ENCODE measurements at regions not wholly inside any gene's neighbourhood (a gene's known extent, or its start where the extent isn't known, plus 50 kb on each side); places are given as distances from the start of the nearest gene placed in this dataset.

GRCh38 chr2:234189786-234190300 is 139.3 kb downstream of the SPP2 start:
- no peak for ATAC-seq

GRCh38 chr2:234189230-234189629 is 138.7 kb downstream of the SPP2 start:
- Histone ChIP-seq H3K9me3 (no peaks in the 10 kb centered on the region), H3K27ac (no peak overlapping the region), H3K4me3 (no peak overlapping the region), H3K4me1 (peaks cover 0 to 10% (median 7%) of the 10 kb centered on the region in 3 donors), H3K36me3 (no peaks in the 10 kb centered on the region), H3K27me3 (no peaks in the 10 kb centered on the region)
- ATAC-seq (no peak), DNase-seq (no peak), FAIRE-seq (no peak)
- TF ChIP-seq CTCF (IDR thresholded peaks at IDR 0.05): no peak
- intact Hi-C loops (cut with DNase I): no loop called here
- 93 to 95% methylated on average over 5 of the region's 5 CpGs for WGBS, 2 donors

More at GRCh38 chr2:234189786-234190300, 139.3 kb downstream of the SPP2 start:
- Histone ChIP-seq H3K4me3 (no peak overlapping the region), H3K4me1 (peaks cover 0 to 10% (median 7%) of the 10 kb centered on the region in 3 donors), H3K36me3 (no peaks in the 10 kb centered on the region), H3K27me3 (no peaks in the 10 kb centered on the region), H3K9me3 (no peaks in the 10 kb centered on the region), H3K27ac (no peak overlapping the region)
- no peak for DNase-seq
- intact Hi-C loops (cut with DNase I): no loop called here
- 71 to 85% methylated on average over 6 of the region's 6 CpGs for WGBS, 2 donors
- FAIRE-seq: no peak
- no peak for TF ChIP-seq CTCF (IDR thresholded peaks at IDR 0.05)

GRCh38 chr2:234187646-234188174 is 137.2 kb downstream of the SPP2 start:
- peak overlapping the region in 1 of 4 donors; percentile 60 for H3K27ac ChIP-seq

GRCh38 chr2:234181121-234181520 is 130.6 kb downstream of the SPP2 start:
- no peak for FAIRE-seq
- H3K27me3 ChIP-seq: no peaks in the 10 kb centered on the region
- 55 to 68% methylated on average over 1 of the region's 1 CpG for WGBS, 2 donors

More at GRCh38 chr2:234187646-234188174, 137.2 kb downstream of the SPP2 start:
- DNase-seq: peak in 1 of 6 donors; percentile 33
- Histone ChIP-seq H3K4me1 (peaks cover 0 to 10% (median 7%) of the 10 kb centered on the region in 3 donors), H3K4me3 (no peak overlapping the region), H3K27me3 (no peaks in the 10 kb centered on the region), H3K36me3 (no peaks in the 10 kb centered on the region), H3K9me3 (no peaks in the 10 kb centered on the region)
- intact Hi-C loops (cut with DNase I): no loop called here
- no peak for FAIRE-seq
- TF ChIP-seq CTCF (IDR thresholded peaks at IDR 0.05): no peak
- ATAC-seq: peak; percentile 88 to 97 (median 94)
- 18 to 25% methylated on average over 2 of the region's 2 CpGs for WGBS, 2 donors

More at GRCh38 chr2:234181121-234181520, 130.6 kb downstream of the SPP2 start:
- DNase-seq (no peak), ATAC-seq (no peak)
- no peaks in the 10 kb centered on the region for H3K4me1 ChIP-seq
- intact Hi-C loops (cut with DNase I): no loop called here
- H3K27ac ChIP-seq: no peak overlapping the region
- no peak overlapping the region for H3K4me3 ChIP-seq
- H3K9me3 ChIP-seq: no peaks in the 10 kb centered on the region
- TF ChIP-seq CTCF (IDR thresholded peaks at IDR 0.05): no peak
- H3K36me3 ChIP-seq: no peaks in the 10 kb centered on the region
